Suprapubic skin (tissue), 4 donors: ENCODE measurements at regions not wholly inside any gene's neighbourhood (a gene's known extent, or its start where the extent isn't known, plus 50 kb on each side); places are given as distances from the start of the nearest gene placed in this dataset.
"Not testable (repeated sequence)": the region's sequence is repeated elsewhere in the genome, so short reads cannot be mapped to it uniquely, and the experiment has no call there.

ENCODE experiments used
- DNase-seq, 2 donors: peaks; one replicate each; pipeline ENCODE4 v3.0.0-alpha.2; 2019; ENCODE audit warnings: low spot score in 2 of 2
- H3K27ac ChIP-seq: fragments of 200-600 bp; sonication (generic); one replicate; pipeline ENCODE4 v1.5.1; 2019
- H3K27me3 ChIP-seq: fragments of 200-600 bp; sonication (generic); one replicate; pipeline ENCODE4 v1.5.1; 2019
- H3K36me3 ChIP-seq: fragments of 200-600 bp; sonication (generic); one replicate; pipeline ENCODE4 v1.5.1; 2019
- H3K4me1 ChIP-seq: fragments of 200-600 bp; sonication (generic); one replicate; pipeline ENCODE4 v1.5.1; 2019
- H3K4me3 ChIP-seq: fragments of 200-600 bp; sonication (generic); one replicate; pipeline ENCODE4 v1.5.1; 2019; ENCODE audit warnings: mild to moderate bottlenecking
- H3K9me3 ChIP-seq: fragments of 200-600 bp; sonication (generic); one replicate; pipeline ENCODE4 v1.5.1; 2019
- CTCF ChIP-seq, 2 donors: fragments of 200-600 bp in 1 of 2; fragments of 450-650 bp in 1 of 2; sonication (generic) in 1 of 2; IDR thresholded peaks; one replicate each; pipeline ENCODE4 v1.5.1; 2016 to 2019; ENCODE audit warnings: antibody characterized with exemption in 2 of 2, mild to moderate bottlenecking in 1 of 2, moderate library complexity in 1 of 2
- EP300 ChIP-seq: sonication (generic); formaldehyde crosslinking; IDR thresholded peaks from one replicate; pipeline ENCODE4 v1.6.1; 2017; ENCODE audit warnings: antibody characterized with exemption
- POLR2A ChIP-seq, 2 donors: fragments of 450-650 bp; IDR thresholded peaks; one replicate each; pipeline ENCODE4 v1.6.1; 2017; ENCODE audit warnings: antibody characterized with exemption in 2 of 2, mild to moderate bottlenecking in 2 of 2, moderate library complexity in 2 of 2
- POLR2AphosphoS5 ChIP-seq, 3 donors: sonication (generic); formaldehyde crosslinking; IDR thresholded peaks; one replicate each; pipeline ENCODE4 v1.6.1; 2017; ENCODE audit warnings: antibody characterized with exemption in 3 of 3
- WGBS: methylation state at CpG from one replicate; pipeline ENCODE4 v1.1.5; 2018; 5-methylcytosine and 5-hydroxymethylcytosine counted together

DNA sequence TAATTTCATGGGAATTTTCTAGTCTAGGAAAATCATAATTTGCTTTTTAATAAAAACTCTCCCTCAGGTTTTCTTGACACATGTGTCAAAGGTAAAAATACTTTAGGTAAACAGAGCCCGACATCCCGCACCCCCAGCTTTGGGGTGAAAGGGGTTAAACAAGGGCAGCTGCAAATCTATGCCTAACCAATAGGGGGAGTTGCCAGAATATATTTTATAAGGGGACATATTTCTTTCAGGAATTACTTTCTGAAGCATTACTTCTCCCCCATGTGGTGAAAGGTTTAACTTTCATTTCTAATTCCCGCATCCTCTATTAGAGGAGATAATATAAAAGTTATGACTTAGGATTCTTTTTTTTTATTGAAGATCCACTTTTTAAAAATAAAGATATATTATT, 53.9 kb upstream of the HEPH start:
- Histone ChIP-seq H3K27ac (no peak overlapping the region), H3K27me3 (no peaks in the 10 kb centered on the region), H3K4me1 (no peaks in the 10 kb centered on the region), H3K4me3 (no peak overlapping the region), H3K36me3 (no peaks in the 10 kb centered on the region), H3K9me3 (no peaks in the 10 kb centered on the region)
- DNase-seq: no peak
- 55% methylated on average over 3 of the region's 3 CpGs for WGBS
- TF ChIP-seq CTCF (IDR thresholded peaks at IDR 0.05): peak in 1 of 2 donors; percentile 18
- no peak for TF ChIP-seq EP300

GRCh38 chrX:66107860-66108259, 56.2 kb upstream of the HEPH start:
- DNase-seq, H3K36me3 ChIP-seq, H3K4me3 ChIP-seq, H3K4me1 ChIP-seq, H3K27ac ChIP-seq, H3K9me3 ChIP-seq, H3K27me3 ChIP-seq: not testable (repeated sequence)
- 86% methylated on average over 4 of the region's 4 CpGs for WGBS

- H3K4me3 ChIP-seq, H3K9me3 ChIP-seq, DNase-seq, H3K27ac ChIP-seq, H3K4me1 ChIP-seq, H3K27me3 ChIP-seq, H3K36me3 ChIP-seq: not testable (repeated sequence)
- 55% methylated on average over 3 of the region's 3 CpGs for WGBS
These were observed 61.6 kb upstream of the HEPH start for GRCh38 chrX:66102398-66102797.

DNA sequence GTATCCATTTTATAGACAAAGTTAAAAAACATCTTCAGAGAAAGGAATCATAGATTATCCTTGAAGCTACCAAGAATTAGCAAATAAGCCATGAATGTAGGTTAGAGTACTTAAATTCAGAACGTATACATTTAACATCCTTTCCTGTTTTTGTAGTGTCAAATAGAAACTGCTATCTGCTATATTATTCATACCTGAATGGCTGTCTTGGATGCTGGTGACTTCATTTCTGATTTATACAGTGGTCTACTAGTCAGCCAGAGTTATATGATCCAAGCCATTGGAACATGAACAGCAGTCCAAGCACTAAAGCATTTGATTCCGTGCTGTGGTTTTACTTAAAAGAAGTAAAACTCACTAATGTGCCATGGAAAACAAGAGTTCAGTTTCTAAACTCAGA, 58.3 kb upstream of the VSIG4 start:
- 65% methylated on average over 2 of the region's 2 CpGs for WGBS
- no peak overlapping the region for H3K4me3 ChIP-seq
- H3K27ac ChIP-seq: no peak overlapping the region
- H3K9me3 ChIP-seq: no peaks in the 10 kb centered on the region
- no peak for DNase-seq
- no peaks in the 10 kb centered on the region for H3K27me3 ChIP-seq
- no peaks in the 10 kb centered on the region for H3K4me1 ChIP-seq
- H3K36me3 ChIP-seq: no peaks in the 10 kb centered on the region
- TF ChIP-seq POLR2AphosphoS5 (IDR thresholded peaks at IDR 0.05) (no peak), POLR2A (IDR thresholded peaks at IDR 0.05) (no peak), EP300 (no peak), CTCF (IDR thresholded peaks at IDR 0.05) (no peak)

- H3K4me3 ChIP-seq, DNase-seq, H3K4me1 ChIP-seq, H3K27ac ChIP-seq, H3K27me3 ChIP-seq, H3K36me3 ChIP-seq, H3K9me3 ChIP-seq: not testable (repeated sequence)
- 86% methylated on average over 16 of the region's 16 CpGs for WGBS
These were observed 57.1 kb upstream of the VSIG4 start for GRCh38 chrX:66096987-66097386.

DNA sequence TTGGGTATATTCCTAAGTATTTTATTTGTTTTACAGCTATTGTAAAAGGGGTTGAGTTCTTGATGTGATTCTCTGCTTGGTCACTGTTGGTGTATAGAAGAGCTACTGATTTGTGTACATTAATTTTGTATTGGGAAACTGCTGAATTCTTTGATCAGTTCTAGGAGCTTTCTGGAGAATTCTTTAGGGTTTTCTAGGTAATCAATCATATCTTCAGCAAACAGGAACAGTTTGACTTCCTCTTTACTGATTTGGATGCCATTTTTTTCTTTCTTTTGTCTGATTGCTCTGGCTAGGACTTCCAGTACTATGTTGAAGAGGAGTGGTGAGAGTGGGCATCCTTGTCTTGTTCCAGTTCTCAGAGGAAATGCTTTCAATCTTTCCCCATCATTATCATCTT, 50.1 kb upstream of the VSIG4 start:
- not testable (repeated sequence) for DNase-seq, H3K4me1 ChIP-seq, H3K4me3 ChIP-seq, H3K36me3 ChIP-seq, H3K27ac ChIP-seq, H3K27me3 ChIP-seq, H3K9me3 ChIP-seq
